HG02852 (cell line): ENCODE measurements at regions not wholly inside any gene's neighbourhood (a gene's known extent, or its start where the extent isn't known, plus 50 kb on each side); places are given as distances from the start of the nearest gene placed in this dataset.
"Not testable (repeated sequence)": the region's sequence is repeated elsewhere in the genome, so short reads cannot be mapped to it uniquely, and the experiment has no call there.

Experiments
- ATAC-seq: cut with Tn5 transposase; IDR thresholded peaks from one replicate; pipeline ENCODE4 v1.9.1; 2021; ENCODE audit warnings: mild to moderate bottlenecking, moderate library complexity; ENCODE audit not compliant: unreplicated experiment

DNA sequence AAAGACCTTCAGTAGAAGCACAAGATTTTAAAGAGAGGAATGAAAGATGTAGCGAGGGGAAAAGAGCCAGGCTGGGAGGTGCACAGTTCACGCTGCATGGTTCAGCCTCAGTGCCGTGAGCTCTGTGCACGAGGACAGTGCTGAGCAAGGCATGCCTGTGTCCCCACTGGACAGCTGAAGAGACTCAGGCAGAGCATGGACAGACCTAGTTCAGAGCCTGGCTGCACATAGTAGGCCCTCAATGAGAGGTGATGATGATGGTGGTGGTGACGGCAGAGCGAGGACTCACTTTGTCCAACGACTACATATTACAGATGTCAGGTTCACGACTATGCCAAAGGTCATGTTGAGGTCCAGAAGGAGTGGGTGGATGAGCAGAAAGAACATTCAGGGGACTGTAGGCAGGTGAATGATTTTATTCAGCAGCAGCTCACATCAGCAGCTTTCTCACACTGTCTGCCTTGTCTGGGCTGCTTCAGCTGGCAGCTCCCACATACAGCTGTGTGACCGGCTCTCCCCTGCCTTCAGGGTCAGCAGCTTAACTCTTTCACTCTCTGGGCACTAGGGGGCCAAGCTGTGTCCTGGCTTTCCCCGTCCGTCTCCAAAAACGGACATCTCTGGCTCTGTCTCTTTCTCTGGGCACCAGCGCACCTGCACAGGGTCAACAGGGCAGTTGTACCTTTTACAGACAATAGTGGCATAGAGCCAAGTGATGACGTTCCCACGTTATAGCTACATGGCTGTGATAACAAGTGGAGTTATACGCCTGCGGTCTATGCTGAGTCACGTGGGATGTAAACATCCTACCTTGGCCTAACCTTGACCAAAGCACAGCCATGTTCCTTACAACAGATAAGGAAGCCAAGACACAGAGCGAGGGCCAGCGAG is 83.4 kb upstream of the KCNK12 start:
- no peak for ATAC-seq

DNA sequence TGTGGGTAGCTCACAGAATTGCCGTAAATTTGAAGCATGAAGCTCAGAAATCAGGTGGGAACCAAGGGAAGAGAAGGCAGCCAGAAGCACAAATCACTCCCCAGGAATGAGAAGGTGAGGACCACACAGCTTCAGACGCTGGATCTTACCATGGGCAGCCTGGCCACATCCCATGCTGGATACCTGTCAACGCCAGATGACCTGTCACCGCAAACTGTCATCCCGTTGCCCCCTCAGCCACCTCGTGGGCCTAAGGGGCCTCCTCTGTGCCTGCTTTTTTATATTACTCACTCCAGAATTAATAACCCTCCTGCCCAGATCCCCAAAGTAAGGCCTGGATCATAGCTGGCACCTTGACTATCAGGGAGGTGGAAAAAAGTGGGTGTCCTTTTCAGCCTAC is 82.3 kb upstream of the KCNK12 start:
- no peak for ATAC-seq

DNA sequence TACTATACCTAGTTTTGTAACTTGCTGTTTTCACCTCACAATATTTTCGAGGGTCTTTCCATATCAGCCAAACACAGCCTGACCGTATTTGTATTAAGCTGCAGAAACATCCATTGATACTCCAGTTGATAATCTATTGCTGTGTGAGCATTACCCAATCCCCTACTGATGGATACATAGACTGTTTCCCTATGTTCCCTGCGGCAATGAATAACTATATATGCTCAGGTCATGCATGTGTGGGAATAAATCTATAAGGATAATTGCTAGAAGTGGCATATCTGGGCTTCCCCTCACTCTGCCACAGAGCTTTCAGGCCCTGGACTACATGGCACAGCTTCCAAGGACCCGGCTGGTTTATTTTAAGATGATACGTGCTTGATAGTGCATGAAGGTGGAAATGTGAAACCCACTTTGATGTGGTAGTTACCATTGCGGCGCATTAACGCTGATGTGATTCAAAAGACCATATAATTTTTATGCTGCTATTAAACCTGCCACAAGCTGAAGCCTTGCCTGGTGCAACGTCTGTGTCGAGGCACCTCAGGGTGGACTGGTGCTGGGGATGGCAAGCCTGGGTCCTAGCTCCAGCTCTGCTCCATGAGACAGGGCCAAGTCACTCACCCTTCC is 81.4 kb upstream of the KCNK12 start:
- no peak for ATAC-seq

DNA sequence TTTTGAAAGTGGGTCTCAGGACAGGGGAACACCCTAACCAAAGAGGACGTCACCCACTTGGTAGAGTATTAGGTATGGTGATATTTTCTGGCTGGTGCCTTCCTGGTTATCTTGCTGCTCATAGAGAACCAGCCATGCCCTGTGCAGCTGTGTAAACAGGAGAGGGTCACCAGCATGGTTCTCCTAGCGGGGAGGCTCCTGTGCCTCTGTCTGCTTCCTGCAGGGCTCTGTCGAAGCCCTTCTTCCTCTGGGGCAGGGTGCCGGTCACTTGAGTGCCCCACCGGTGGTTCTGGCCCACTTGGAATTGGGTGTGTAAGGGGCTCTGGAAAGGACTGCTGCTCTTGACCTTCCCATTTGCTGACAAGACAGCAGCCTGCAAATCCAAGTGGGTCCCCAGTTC is 80.5 kb upstream of the KCNK12 start:
- no peak for ATAC-seq

DNA sequence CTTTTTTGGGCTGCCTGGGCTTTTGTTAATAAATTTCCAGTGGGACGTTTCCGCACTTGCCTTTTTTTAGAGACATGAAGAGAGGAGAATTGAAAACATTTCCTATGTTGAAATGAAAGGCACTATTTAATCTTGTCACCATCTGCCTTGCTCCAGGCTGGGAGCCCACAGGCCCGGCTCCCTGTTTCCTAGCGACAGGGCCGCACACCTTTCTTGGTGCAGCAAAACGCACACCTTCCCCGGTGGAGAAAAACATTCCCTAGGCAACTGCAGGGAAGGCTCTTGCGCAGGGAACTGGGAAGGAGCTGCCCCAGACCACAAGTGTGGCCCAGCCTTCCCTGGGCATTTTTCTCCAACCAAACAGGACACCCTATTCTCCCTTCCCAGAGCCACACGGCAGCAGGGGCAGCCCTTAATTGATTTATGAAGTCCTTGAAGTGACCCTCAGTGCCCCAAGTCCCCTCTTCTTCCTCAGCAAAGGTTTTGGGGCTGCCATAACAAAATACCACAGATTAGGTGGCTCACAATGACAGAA is 79.3 kb upstream of the KCNK12 start:
- ATAC-seq, result no peak

DNA sequence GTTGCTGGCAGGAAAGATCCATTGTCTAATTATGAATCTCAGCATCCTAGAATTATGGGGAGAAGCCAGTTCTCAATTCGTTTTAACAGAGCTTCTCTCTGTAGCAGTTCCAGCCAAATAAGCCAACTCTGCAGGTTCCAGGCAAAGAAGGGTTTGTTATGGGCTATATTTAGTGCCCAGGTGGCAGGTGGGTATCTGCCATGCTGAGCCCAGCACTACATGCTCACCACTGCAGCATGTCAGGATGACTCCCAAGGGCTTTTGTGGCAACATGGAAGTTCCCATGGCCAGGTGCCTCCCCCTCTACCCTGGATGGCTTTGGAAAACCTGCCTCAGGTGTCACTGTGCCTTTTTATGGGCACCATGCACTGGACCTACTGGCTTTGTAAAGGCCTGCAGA is 74.5 kb upstream of the KCNK12 start:
- ATAC-seq, result no peak

DNA sequence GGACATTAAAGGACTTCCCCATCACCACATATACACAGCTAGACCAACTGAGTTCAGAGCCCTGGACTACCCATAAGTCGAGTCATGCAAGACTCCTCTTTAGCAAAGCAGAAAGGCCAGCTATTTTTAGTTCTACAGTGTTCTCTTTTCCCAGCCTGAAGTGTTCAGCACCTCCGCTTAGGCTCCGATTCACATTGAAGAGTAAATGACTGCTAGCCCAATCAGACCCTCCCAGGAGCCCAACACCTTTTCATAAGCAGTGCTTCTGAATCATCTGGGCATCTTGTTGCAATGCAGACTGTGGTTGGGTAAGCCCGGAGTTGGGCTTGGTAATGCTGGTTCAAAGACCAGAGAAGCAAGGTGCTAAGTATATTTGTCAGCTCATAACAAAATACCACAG is 73.6 kb upstream of the KCNK12 start:
- no peak for ATAC-seq

DNA sequence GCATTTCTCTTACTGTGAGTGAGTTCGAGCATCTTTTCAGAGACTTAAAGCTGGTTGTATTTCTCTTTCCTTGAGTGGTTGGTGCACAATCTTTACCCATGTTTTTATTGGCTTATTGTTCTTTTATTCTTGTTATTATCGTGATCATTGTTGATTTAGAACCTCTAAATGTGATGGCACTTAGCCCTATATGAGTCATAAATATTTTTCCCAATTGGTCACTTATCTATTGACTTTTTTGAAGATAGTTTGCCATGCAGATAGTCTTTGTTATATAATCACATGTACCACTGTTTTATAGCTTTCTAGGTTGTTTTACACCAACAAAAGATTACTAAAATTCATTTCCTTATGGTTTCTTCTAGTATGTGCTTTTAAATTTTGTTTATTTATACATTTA is 70.6 kb upstream of the KCNK12 start:
- no peak for ATAC-seq

DNA sequence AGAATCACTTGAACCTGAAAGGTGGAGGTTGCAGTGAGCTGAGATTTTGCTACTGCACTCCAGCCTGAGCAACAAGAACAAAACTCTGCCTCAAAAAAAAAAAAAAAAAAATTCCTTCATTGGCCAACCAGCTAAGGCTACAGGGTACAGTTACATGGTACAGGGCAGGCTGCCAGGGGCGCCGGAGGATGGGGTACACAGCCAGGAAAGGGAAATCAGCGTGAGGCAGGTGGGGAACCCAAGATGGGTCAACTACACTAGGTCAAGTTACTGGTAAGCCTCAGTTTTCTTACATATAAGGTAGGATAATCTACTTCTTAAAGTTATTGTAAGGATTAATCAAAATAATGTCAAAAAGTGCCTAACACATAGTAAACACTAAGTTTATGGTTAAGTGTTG is 69.6 kb upstream of the KCNK12 start:
- ATAC-seq, result no peak

DNA sequence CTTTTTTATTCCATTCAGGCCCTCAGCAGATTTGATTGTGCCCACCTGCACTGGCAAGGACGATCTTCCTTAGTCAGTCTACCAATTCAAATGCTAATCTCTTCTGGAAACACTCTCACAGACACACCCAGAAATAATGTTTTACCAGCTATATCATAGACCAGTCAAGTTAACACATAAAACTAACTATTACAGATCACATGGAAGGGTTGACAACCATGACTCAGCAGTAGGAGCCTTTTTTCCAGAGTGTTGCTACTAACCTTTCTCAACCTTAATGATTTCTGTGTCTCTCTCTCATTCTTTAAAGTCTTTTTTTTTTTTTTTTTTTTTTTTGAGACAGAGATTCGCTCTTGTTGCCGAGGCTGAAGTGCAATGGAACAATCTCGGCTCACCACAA is 68.7 kb upstream of the KCNK12 start:
- no peak for ATAC-seq

DNA sequence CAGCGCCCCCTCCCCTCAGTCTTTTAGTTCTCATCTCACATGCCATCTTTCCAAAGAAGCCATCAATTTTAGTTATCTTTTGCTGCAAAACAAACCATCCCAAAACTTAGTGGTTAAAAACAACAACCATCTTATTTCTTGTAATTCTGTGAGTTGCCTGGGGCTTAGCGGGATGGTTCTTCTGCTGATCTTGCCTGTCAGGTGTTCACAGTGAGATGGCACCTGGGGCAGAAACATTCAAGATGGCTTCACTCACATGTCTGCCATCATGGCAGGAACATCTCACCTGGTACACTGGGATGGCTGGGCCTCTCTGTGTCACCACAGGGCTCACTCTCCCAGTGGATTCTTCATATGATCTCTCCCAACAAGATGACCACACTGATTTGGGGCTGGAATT is 67.6 kb upstream of the KCNK12 start:
- no peak for ATAC-seq

DNA sequence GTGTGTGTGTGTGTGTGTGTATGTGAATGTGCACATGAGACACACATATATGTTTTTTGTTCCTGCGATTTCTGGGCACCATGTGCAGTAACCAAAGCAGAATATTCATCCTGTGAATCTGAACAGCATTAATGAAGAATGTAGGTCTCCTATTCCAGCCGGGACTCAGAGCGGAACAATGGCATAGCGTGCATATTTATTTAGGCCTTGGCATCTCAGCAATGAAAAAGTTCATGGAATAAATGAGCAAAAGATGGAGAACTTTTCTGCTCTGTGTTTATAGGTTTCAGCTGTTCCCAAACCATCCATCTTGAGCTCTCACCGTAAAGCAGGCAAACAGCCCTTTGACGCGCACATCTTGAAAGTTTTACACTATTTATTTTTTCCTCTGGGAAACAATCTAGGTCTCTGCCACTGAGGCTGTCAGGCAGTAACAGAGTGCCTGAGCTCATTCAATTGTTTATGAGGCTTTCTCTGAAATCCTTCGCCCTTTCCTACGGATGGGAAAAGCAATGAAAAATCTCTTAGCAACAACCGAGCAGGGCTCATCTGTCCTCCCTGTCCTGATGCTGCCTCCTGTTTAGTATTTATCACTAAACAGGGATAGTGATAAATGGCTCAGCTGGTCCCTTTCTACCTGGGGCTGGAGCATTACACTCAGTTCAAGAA is 65.9 kb upstream of the KCNK12 start:
- no peak for ATAC-seq

DNA sequence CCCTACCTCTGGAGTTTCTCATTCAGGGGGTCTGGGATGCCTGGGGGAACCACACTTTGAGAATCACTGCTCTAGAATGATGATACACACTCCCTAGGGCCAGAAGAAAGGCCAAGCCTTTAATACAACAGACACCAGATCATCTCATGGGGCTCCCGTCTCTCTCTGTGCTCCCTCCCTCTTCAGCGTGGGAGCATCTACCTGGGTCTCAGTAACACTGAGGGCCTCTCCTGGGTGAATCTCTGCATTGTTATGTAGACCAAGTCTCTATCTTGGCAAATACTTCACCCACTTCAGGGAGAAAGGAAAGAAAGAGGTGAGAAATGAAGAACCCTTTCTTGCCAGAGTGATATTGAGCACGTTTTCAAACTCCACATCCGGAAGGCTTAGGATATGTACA is 65.4 kb upstream of the KCNK12 start:
- ATAC-seq, result no peak

DNA sequence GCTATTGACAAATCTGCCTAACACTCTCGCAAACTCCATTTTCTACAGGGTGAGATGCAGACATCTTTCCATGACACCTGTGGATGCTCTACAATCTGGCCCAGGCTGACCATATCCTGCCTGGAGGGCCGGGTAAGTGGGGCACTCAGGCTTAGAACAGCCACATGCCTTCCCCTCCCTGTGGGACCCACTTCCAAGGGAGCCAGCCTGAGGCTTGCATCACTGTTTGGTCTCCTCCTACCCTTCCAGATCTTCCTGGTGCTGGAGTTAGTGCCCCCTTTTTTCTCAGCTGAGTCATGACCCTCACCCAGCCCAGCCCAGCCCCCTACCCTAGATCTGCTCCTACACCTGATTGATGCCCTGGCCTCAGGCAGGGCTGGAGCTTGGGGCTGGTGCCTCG is 62.0 kb upstream of the KCNK12 start:
- no peak for ATAC-seq

DNA sequence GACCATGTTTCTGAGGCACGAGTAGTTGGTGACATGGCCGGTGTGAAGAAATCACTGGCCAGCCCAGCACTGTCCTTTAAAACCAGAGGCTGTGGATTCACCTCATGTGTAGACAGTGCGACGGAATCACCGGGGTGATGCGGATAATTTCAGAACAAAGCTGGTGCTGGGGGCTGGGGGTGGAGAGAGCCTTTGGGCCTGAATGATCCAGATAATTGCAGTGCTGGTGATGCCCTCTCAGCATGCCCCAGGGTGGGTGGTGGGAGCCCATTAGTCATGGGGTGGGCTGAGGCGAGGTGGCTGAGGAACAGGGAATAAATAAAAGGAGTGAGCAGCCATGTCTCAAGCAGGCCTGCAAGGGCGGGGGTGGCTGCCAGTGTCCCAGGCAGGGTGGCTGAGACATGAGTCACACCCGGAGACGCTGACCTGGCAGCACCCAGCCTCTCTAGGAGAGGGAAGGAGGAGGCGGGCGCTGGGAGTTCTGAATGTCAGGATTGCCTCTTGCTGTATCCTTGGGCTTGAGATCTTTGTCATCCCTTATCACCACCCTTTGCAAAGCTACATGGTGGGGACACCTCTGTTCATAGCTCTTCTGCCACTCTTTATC is 61.1 kb upstream of the KCNK12 start:
- no peak for ATAC-seq

DNA sequence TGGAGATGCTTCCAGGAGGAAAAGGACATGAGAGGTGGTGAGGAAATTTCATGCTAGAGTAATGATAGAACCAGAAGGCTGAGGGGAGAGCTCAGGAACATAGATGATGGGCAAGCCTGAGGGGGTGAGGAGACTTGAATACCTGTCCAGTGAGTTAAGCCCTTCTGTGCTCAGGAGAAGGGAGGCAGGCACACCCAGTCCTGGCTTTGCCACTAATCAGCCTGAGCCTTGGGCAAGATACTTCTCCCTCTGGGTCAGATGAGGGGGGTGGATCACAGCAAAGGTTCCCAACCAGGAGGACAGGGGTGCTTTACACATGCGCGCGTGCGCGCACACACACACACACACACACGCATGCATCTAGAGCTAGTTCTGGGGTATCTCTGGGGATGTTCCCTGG is 60.5 kb upstream of the KCNK12 start:
- ATAC-seq, result no peak

DNA sequence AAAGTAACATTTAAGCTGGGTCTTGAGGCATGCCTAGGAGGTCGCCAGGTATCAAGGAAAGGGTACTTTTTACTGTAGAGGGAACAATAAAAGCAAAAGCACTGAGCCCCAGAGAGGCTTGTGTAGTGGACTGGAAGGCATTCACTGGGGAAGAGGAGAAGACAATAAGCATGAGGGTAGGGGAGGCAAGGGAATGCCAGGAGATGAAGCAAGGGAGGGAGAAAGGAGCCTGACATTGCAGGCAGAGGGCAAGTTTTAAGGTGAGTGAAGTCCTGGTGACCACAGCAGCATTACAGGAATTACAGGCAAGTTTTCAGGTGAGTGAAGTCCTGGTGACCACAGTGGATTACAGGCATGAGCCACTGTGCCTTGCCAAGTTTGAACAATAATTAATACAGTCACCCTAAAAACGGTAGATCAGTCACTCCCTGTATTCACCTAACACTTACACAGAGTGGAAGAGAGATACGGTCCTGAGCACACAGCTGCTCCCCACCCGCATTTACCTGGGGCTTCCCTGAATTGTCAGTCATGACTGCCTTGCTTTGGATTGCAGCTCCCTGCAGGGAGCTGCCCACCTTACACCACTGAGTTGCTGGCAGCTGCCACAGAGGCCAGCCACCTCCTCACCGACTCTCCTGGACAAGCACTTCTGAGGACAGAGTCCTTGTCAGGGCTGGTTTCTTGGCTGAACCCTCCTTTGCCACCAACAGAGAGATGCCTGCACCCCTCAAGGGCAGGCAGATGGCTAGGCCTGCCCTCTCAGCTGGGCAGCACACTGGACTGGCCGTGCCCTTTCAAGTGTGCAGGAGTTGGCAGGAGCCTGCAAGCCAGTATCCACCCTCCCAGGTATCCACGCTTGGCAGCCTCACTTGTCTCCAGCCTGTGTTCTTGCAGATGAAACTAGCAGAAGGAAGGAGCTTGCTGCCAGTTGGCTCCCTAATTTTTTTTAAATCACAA is 59.0 kb upstream of the KCNK12 start:
- no peak for ATAC-seq

DNA sequence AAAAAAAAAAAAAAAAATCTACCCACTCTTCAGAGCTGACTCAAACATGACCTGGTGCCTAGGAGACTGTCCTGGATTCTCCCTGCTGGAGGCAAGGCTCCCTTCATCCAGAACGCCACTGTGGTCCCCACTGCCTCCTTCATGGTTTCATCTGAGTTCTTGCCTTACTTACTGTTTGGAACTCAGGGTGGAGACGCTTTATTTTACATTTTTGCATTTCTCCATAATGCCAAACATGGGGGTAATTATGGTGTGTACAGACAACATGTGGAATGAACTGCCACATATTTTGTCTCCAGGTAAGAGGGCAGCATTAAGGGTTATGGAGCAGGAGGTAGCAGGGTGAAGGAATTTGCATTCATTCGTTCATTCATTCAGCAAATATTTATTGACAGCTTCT is 58.1 kb upstream of the KCNK12 start:
- ATAC-seq, result no peak

DNA sequence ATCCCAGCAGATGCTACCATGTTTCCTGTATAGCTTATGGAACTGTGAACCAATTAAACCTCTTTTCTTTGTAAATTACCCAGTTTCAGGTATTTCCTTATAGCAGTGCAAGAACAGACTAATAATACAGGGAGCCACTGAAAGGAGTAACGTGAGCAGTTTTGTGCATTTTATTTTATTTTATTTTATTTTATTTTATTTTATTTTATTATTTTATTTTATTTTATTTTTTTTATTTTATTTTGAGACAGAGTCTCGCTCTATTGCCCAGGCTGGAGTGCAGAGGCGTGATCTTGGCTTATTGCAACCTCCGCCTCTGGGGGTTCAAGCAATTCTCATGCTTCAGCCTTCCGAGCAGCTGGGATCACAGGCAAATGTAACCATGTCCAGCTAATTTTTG is 55.9 kb upstream of the KCNK12 start:
- no peak for ATAC-seq

DNA sequence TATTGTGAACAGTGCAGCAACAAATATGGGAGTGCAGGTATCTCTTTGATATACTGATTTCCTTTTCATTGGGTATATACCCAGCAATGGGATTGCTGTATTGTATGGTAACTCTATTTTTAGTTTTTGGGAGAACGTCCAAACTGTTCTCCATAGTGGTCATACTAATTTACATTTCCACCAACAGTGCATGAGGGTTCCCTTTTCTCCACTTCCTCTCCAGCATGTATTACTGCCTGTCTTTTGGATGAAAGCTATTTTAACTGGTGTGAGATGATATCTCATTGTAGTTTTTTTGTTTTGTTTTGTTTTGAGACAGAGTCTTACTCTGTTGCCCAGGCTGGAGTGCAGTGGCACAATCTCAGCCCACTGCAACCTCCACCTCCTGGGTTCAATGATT is 52.4 kb upstream of the KCNK12 start:
- ATAC-seq, result not testable (repeated sequence)
